ENCODE measurements at regions not wholly inside any gene's neighbourhood (a gene's known extent, or its start where the extent isn't known, plus 50 kb on each side); places are given as distances from the start of the nearest gene placed in this dataset.

GRCh38 chr17:79414793-79415211 lies 196.0 kb downstream of the RBFOX3 start:
- H3K4me3 ChIP-seq (ENCODE audit: low read length): no peak overlapping the region
- DNase-seq (ENCODE audit: low read depth, low spot score): no peak

GRCh38 chr17:79414063-79414792 lies 196.6 kb downstream of the RBFOX3 start:
- no peak for DNase-seq (ENCODE audit: low read depth, low spot score)
- no peak overlapping the region for H3K4me3 ChIP-seq (ENCODE audit: low read length)

- DNase-seq (ENCODE audit: low read depth, low spot score): no peak
- no peak overlapping the region for H3K4me3 ChIP-seq (ENCODE audit: low read length)
Measured at GRCh38 chr17:79413611-79414010, 197.2 kb downstream of the RBFOX3 start.

- DNase-seq (ENCODE audit: low read depth, low spot score): no peak
- H3K4me3 ChIP-seq (ENCODE audit: low read length): no peak overlapping the region
Measured at GRCh38 chr17:79412886-79413390, 197.9 kb downstream of the RBFOX3 start.

- H3K4me3 ChIP-seq (ENCODE audit: low read length): no peak overlapping the region
- no peak for DNase-seq (ENCODE audit: low read depth, low spot score)
Measured at GRCh38 chr17:79412110-79412509, 198.7 kb downstream of the RBFOX3 start.

GRCh38 chr17:79411419-79411818 lies 199.4 kb downstream of the RBFOX3 start:
- no peak overlapping the region for H3K4me3 ChIP-seq (ENCODE audit: low read length)
- no peak for DNase-seq (ENCODE audit: low read depth, low spot score)

GRCh38 chr17:79410681-79411080 lies 200.2 kb downstream of the RBFOX3 start:
- no peak overlapping the region for H3K4me3 ChIP-seq (ENCODE audit: low read length)
- DNase-seq (ENCODE audit: low read depth, low spot score): no peak

- no peak for DNase-seq (ENCODE audit: low read depth, low spot score)
- H3K4me3 ChIP-seq (ENCODE audit: low read length): no peak overlapping the region
Measured at GRCh38 chr17:79408251-79408650, 202.6 kb downstream of the RBFOX3 start.

- no peak overlapping the region for H3K4me3 ChIP-seq (ENCODE audit: low read length)
- DNase-seq (ENCODE audit: low read depth, low spot score): no peak
Measured at GRCh38 chr17:79407385-79407784, 203.5 kb downstream of the RBFOX3 start.

- DNase-seq (ENCODE audit: low read depth, low spot score): no peak
- no peak overlapping the region for H3K4me3 ChIP-seq (ENCODE audit: low read length)
Measured at GRCh38 chr17:79406316-79406715, 204.5 kb downstream of the RBFOX3 start.

GRCh38 chr17:79405823-79406222 lies 205.0 kb downstream of the RBFOX3 start:
- DNase-seq (ENCODE audit: low read depth, low spot score): no peak
- no peak overlapping the region for H3K4me3 ChIP-seq (ENCODE audit: low read length)

- no peak for DNase-seq (ENCODE audit: low read depth, low spot score)
- H3K4me3 ChIP-seq (ENCODE audit: low read length): no peak overlapping the region
Measured at GRCh38 chr17:79404136-79404911, 206.5 kb downstream of the RBFOX3 start.

- H3K4me3 ChIP-seq (ENCODE audit: low read length): no peak overlapping the region
- no peak for DNase-seq (ENCODE audit: low read depth, low spot score)
Measured at GRCh38 chr17:79401704-79402674, 208.9 kb downstream of the RBFOX3 start.

GRCh38 chr17:79400989-79401703 lies 209.7 kb downstream of the RBFOX3 start:
- peak; percentile 30 for DNase-seq (ENCODE audit: low read depth, low spot score)
- no peak overlapping the region for H3K4me3 ChIP-seq (ENCODE audit: low read length)

GRCh38 chr17:79399610-79400144 lies 211.2 kb downstream of the RBFOX3 start:
- no peak overlapping the region for H3K4me3 ChIP-seq (ENCODE audit: low read length)
- DNase-seq (ENCODE audit: low read depth, low spot score): no peak

- DNase-seq (ENCODE audit: low read depth, low spot score): no peak
- H3K4me3 ChIP-seq (ENCODE audit: low read length): no peak overlapping the region
Measured at GRCh38 chr17:79398441-79398840, 212.4 kb downstream of the RBFOX3 start.

GRCh38 chr17:79396696-79397095 lies 214.2 kb downstream of the RBFOX3 start:
- DNase-seq (ENCODE audit: low read depth, low spot score): no peak

GRCh38 chr17:79395545-79395944 lies 215.3 kb downstream of the RBFOX3 start:
- DNase-seq (ENCODE audit: low read depth, low spot score): no peak
- H3K4me3 ChIP-seq (ENCODE audit: low read length): no peak overlapping the region

More at GRCh38 chr17:79396696-79397095, 214.2 kb downstream of the RBFOX3 start:
- H3K4me3 ChIP-seq (ENCODE audit: low read length): no peak overlapping the region

Data from Jurkat, Clone E6-1 (cell line).